HEK293 (cell line): ENCODE measurements at regions not wholly inside any gene's neighbourhood (a gene's known extent, or its start where the extent isn't known, plus 50 kb on each side); places are given as distances from the start of the nearest gene placed in this dataset.

Experiments used
- CTCF ChIA-PET: fragments of 350-600 bp; formaldehyde crosslinking; extraction: SDS; loops from one replicate; lab custom pipeline; 2021; ENCODE audit warnings: antibody characterized with exemption; lab: Yijun Ruan, JAX
- POLR2A ChIA-PET: fragments of 300-600 bp; formaldehyde crosslinking; extraction: SDS; loops from one replicate; lab custom pipeline; 2020; ENCODE audit warnings: antibody characterized with exemption, inconsistent platforms; lab: Yijun Ruan, JAX
- H3K27ac ChIP-seq: fragments of 200-500 bp; sonication (Bioruptor generic); 2 replicates; pipeline ENCODE4 v1.5.1; 2014; ENCODE audit warnings: low read depth, low read length, control low read depth, inconsistent platforms; ENCODE audit errors: extremely low read depth
- H3K36me3 ChIP-seq, 2 experiments: fragments of 200-500 bp in 1 of 2; sonication (Bioruptor generic) in 1 of 2; 1 replicate in 1 of 2; 2 replicates in 1 of 2; pipeline ENCODE4 v1.5.1; 2014 to 2017; ENCODE audit warnings: inconsistent platforms in 2 of 2, low read length in 2 of 2; ENCODE audit not compliant: control insufficient read depth in 2 of 2, insufficient read depth in 1 of 2
- H3K4me1 ChIP-seq: fragments of 200-500 bp; sonication (Bioruptor generic); 2 replicates; pipeline ENCODE4 v1.5.1; 2014; ENCODE audit warnings: mild to moderate bottlenecking, low read length, inconsistent platforms; ENCODE audit not compliant: control insufficient read depth, insufficient read depth
- H3K4me3 ChIP-seq: 2 replicates; pipeline ENCODE4 v1.5.1; 2011; ENCODE audit warnings: low read depth, mild to moderate bottlenecking, control low read depth, low read length, moderate library complexity
- H3K9me3 ChIP-seq: fragments of 200-500 bp; sonication (Bioruptor generic); 2 replicates; pipeline ENCODE4 v1.5.1; 2014; ENCODE audit warnings: low read depth, low read length, inconsistent platforms; ENCODE audit not compliant: control insufficient read depth, insufficient read depth
- GLI4 ChIP-seq: fragments of 450-650 bp; formaldehyde crosslinking; IDR thresholded peaks from 2 replicates; pipeline ENCODE4 v1.5.1; 2016; ENCODE audit warnings: missing biosample characterization, missing genetic modification characterization
- HOXD13 ChIP-seq: sonication (generic); formaldehyde crosslinking; IDR thresholded peaks from 2 replicates; pipeline ENCODE4 v1.8.0; 2022; ENCODE audit warnings: missing genetic modification reagents, borderline replicate concordance
- INSM2 ChIP-seq: fragments of 450-650 bp; formaldehyde crosslinking; IDR thresholded peaks from 2 replicates; pipeline ENCODE4 v1.5.1; 2016; ENCODE audit warnings: missing biosample characterization, missing genetic modification characterization
- MYNN ChIP-seq: fragments of 450-650 bp; formaldehyde crosslinking; IDR thresholded peaks from 2 replicates; pipeline ENCODE4 v1.5.1; 2016; ENCODE audit warnings: missing biosample characterization, missing genetic modification characterization, borderline replicate concordance
- REPIN1 ChIP-seq: fragments of 450-650 bp; formaldehyde crosslinking; IDR thresholded peaks from 2 replicates; pipeline ENCODE4 v1.5.1; 2017; ENCODE audit warnings: missing biosample characterization, missing genetic modification characterization, low read depth
- SP2 ChIP-seq: fragments of 450-650 bp; formaldehyde crosslinking; IDR thresholded peaks from 2 replicates; pipeline ENCODE4 v1.5.1; 2016; ENCODE audit warnings: missing biosample characterization, missing genetic modification characterization
- TCF7L2 ChIP-seq: IDR thresholded peaks from 2 replicates; pipeline ENCODE4 v1.6.1; 2011; ENCODE audit warnings: low read depth, mild to moderate bottlenecking, inconsistent platforms, low read length, moderate library complexity, borderline replicate concordance
- ZBTB11 ChIP-seq: fragments of 450-650 bp; formaldehyde crosslinking; conservative IDR thresholded peaks from 2 replicates; pipeline ENCODE4 v1.5.1; 2016; ENCODE audit warnings: low read depth, missing biosample characterization, missing genetic modification characterization
- ZBTB49 ChIP-seq: fragments of 450-650 bp; formaldehyde crosslinking; IDR thresholded peaks from 2 replicates; pipeline ENCODE4 v1.5.1; 2016; ENCODE audit warnings: missing biosample characterization, missing genetic modification characterization, low read depth
- ZEB2 ChIP-seq: fragments of 450-650 bp; formaldehyde crosslinking; IDR thresholded peaks from 2 replicates; pipeline ENCODE4 v1.5.1; 2016; ENCODE audit warnings: missing biosample characterization, missing genetic modification characterization
- ZFP3 ChIP-seq: fragments of 450-650 bp; formaldehyde crosslinking; IDR thresholded peaks from 2 replicates; pipeline ENCODE4 v1.5.1; 2016; ENCODE audit warnings: low read depth, missing biosample characterization, missing genetic modification characterization
- ZIC2 ChIP-seq: fragments of 450-650 bp; formaldehyde crosslinking; IDR thresholded peaks from 2 replicates; pipeline ENCODE4 v1.5.1; 2016; ENCODE audit warnings: missing biosample characterization, missing genetic modification characterization
- ZNF112 ChIP-seq: fragments of 450-650 bp; formaldehyde crosslinking; IDR thresholded peaks from 2 replicates; pipeline ENCODE4 v1.5.0; 2017; ENCODE audit warnings: missing biosample characterization, missing genetic modification characterization
- ZNF184 ChIP-seq: fragments of 450-650 bp; IDR thresholded peaks from 2 replicates; pipeline ENCODE4 v1.5.1; 2018; ENCODE audit warnings: missing biosample characterization, mild to moderate bottlenecking, missing genetic modification characterization
- ZNF24 ChIP-seq: fragments of 450-650 bp; formaldehyde crosslinking; IDR thresholded peaks from 2 replicates; pipeline ENCODE4 v1.5.1; 2016; ENCODE audit warnings: missing biosample characterization, missing genetic modification characterization
- ZNF398 ChIP-seq: fragments of 450-650 bp; formaldehyde crosslinking; IDR thresholded peaks from 2 replicates; pipeline ENCODE4 v1.5.1; 2017; ENCODE audit warnings: missing biosample characterization, missing genetic modification characterization
- ZNF423 ChIP-seq: fragments of 450-650 bp; formaldehyde crosslinking; IDR thresholded peaks from 2 replicates; pipeline ENCODE4 v1.5.1; 2016; ENCODE audit warnings: missing biosample characterization, missing genetic modification characterization
- ZNF488 ChIP-seq: fragments of 450-650 bp; formaldehyde crosslinking; IDR thresholded peaks from 2 replicates; pipeline ENCODE4 v1.5.1; 2016; ENCODE audit warnings: missing biosample characterization, missing genetic modification characterization
- ZNF501 ChIP-seq: fragments of 450-650 bp; formaldehyde crosslinking; IDR thresholded peaks from 2 replicates; pipeline ENCODE4 v1.5.1; 2016; ENCODE audit warnings: missing biosample characterization, missing genetic modification characterization
- ZNF585B ChIP-seq: fragments of 450-650 bp; formaldehyde crosslinking; IDR thresholded peaks from 2 replicates; pipeline ENCODE4 v1.5.1; 2016; ENCODE audit warnings: missing biosample characterization, missing genetic modification characterization
- ZNF658 ChIP-seq: fragments of 450-650 bp; formaldehyde crosslinking; IDR thresholded peaks from 2 replicates; pipeline ENCODE4; 2016; ENCODE audit warnings: missing biosample characterization, missing genetic modification characterization
- ZNF704 ChIP-seq: fragments of 450-650 bp; formaldehyde crosslinking; IDR thresholded peaks from 2 replicates; pipeline ENCODE4 v1.5.1; 2016; ENCODE audit warnings: missing biosample characterization, missing genetic modification characterization
- ZNF843 ChIP-seq: fragments of 450-650 bp; formaldehyde crosslinking; IDR thresholded peaks from 2 replicates; pipeline ENCODE4 v1.5.1; 2016; ENCODE audit warnings: missing biosample characterization, missing genetic modification characterization

GRCh38 chrX:10079231-10079630, 77.5 kb upstream of the CLCN4 start:
- CTCF ChIA-PET, result no interaction called here

DNA sequence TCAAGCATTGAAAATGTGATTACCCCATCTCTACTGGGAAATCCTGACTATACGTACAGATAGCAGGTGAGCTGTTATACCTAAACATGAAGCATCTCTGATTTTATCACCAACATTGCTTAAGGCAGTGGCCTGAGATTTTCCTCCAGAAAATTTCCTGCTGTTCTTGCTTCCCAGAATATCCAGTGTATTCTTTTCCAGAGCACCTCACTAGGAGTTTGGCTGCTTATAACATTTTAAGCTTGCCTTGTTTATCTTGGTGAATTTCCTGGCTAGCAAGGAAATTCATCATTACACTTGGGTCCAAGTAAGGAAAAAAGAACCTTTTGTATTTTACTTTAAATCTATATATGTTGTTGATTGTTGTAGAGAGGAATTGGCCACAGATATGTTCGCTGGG, 73.0 kb upstream of the CLCN4 start:
- POLR2A ChIA-PET, result no interaction called here
- Histone ChIP-seq H3K36me3 (peaks cover 0 to 11% of the 10 kb centered on the region in 2 experiments; a peak in 1 of 3 replicates), H3K4me1 (no peaks in the 10 kb centered on the region), H3K4me3 (no peak overlapping the region), H3K9me3 (no peaks in the 10 kb centered on the region), H3K27ac (no peak overlapping the region)
- CTCF ChIA-PET, result interaction anchor here (0.9 kb wide), 1 partner anchor 88 kb away, joined by 4 read pairs; no protein-coding TSS in a partner anchor
- TF ChIP-seq ZNF704 (tag by site-specific recombination) (no peak), REPIN1 (tag by site-specific recombination) (no peak), ZNF398 (no peak), TCF7L2 (no peak), ZNF843 (no peak), HOXD13 (CRISPR knock-in tag) (no peak), ZBTB49 (tag by site-specific recombination) (no peak), SP2 (no peak), MYNN (tag by site-specific recombination) (no peak), ZNF488 (tag by site-specific recombination) (no peak), ZNF423 (no peak), INSM2 (tag by site-specific recombination) (no peak), ZNF501 (tag by site-specific recombination) (no peak), ZNF184 (tag by site-specific recombination) (no peak), ZNF112 (tag by site-specific recombination) (no peak), ZNF658 (tag by site-specific recombination) (no peak)

More at GRCh38 chrX:10079231-10079630, 77.5 kb upstream of the CLCN4 start:
- Histone ChIP-seq H3K9me3 (no peaks in the 10 kb centered on the region), H3K27ac (no peak overlapping the region), H3K36me3 (peaks cover 0 to 11% of the 10 kb centered on the region in 2 experiments; a peak in 1 of 3 replicates), H3K4me1 (no peaks in the 10 kb centered on the region), H3K4me3 (no peak overlapping the region)
- TF ChIP-seq ZNF585B (tag by site-specific recombination) (no peak), ZNF658 (tag by site-specific recombination) (no peak), HOXD13 (CRISPR knock-in tag) (no peak), ZEB2 (tag by site-specific recombination) (no peak), ZIC2 (tag by site-specific recombination) (no peak), ZFP3 (tag by site-specific recombination) (no peak), ZBTB11 (tag by site-specific recombination) (no peak), GLI4 (tag by site-specific recombination) (no peak), ZNF24 (tag by site-specific recombination) (no peak)
- POLR2A ChIA-PET, result no interaction called here
